Chondrocyte (in vitro differentiated cells): ENCODE measurements at regions not wholly inside any gene's neighbourhood (a gene's known extent, or its start where the extent isn't known, plus 50 kb on each side); places are given as distances from the start of the nearest gene placed in this dataset.
"Not testable (repeated sequence)": the region's sequence is repeated elsewhere in the genome, so short reads cannot be mapped to it uniquely, and the experiment has no call there.

Source experiments
- DNase-seq: peaks from one replicate; pipeline ENCODE4 v3.0.0; 2021; ENCODE audit warnings: mixed read lengths, low spot score
- H3K27ac Mint-ChIP-seq: one replicate; pipeline ENCODE4 v1.8.0; 2021; ENCODE audit warnings: mild to moderate bottlenecking, moderate library complexity, mixed read lengths; ENCODE audit not compliant: unreplicated experiment
- H3K27me3 Mint-ChIP-seq: 2 replicates; pipeline ENCODE4 v1.8.0; 2021; ENCODE audit warnings: low read depth, mixed read lengths
- H3K36me3 Mint-ChIP-seq: 2 replicates; pipeline ENCODE4 v1.8.0; 2021; ENCODE audit warnings: low read depth, mixed read lengths
- H3K4me1 Mint-ChIP-seq: 2 replicates; pipeline ENCODE4 v1.8.0; 2021; ENCODE audit warnings: low read depth, mild to moderate bottlenecking, mixed read lengths
- H3K4me3 Mint-ChIP-seq: one replicate; pipeline ENCODE4 v1.8.0; 2021; ENCODE audit warnings: mild to moderate bottlenecking, moderate library complexity, mixed read lengths; ENCODE audit not compliant: unreplicated experiment
- H3K9me3 Mint-ChIP-seq: 2 replicates; pipeline ENCODE4 v1.8.0; 2021; ENCODE audit warnings: low read depth, mixed read lengths
- TF ChIP-seq, protein P1 (sequence below): fragments of 200-600 bp; sonication (generic); IDR thresholded peaks from 2 replicates; pipeline ENCODE4 v1.5.0; 2021; ENCODE audit warnings: antibody characterized with exemption, mild to moderate bottlenecking, moderate library complexity

- no peaks in the 10 kb centered on the region for H3K36me3 Mint-ChIP-seq
- no peaks in the 10 kb centered on the region for H3K4me1 Mint-ChIP-seq
- H3K27ac Mint-ChIP-seq, result no peak overlapping the region
- H3K4me3 Mint-ChIP-seq, result no peak overlapping the region
- TF ChIP-seq, protein P1, sequence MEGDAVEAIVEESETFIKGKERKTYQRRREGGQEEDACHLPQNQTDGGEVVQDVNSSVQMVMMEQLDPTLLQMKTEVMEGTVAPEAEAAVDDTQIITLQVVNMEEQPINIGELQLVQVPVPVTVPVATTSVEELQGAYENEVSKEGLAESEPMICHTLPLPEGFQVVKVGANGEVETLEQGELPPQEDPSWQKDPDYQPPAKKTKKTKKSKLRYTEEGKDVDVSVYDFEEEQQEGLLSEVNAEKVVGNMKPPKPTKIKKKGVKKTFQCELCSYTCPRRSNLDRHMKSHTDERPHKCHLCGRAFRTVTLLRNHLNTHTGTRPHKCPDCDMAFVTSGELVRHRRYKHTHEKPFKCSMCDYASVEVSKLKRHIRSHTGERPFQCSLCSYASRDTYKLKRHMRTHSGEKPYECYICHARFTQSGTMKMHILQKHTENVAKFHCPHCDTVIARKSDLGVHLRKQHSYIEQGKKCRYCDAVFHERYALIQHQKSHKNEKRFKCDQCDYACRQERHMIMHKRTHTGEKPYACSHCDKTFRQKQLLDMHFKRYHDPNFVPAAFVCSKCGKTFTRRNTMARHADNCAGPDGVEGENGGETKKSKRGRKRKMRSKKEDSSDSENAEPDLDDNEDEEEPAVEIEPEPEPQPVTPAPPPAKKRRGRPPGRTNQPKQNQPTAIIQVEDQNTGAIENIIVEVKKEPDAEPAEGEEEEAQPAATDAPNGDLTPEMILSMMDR, result no peak
- no peak for DNase-seq
- no peaks in the 10 kb centered on the region for H3K27me3 Mint-ChIP-seq
- peaks cover 12% of the 10 kb centered on the region for H3K9me3 Mint-ChIP-seq
Measured at GRCh38 chr17:71102777-71103176, 933.4 kb downstream of the KCNJ2 start.

- DNase-seq, result no peak
- Mint-ChIP-seq H3K27ac (no peak overlapping the region), H3K4me3 (no peak overlapping the region), H3K27me3 (no peaks in the 10 kb centered on the region), H3K36me3 (no peaks in the 10 kb centered on the region), H3K4me1 (no peaks in the 10 kb centered on the region), H3K9me3 (peaks cover 12% of the 10 kb centered on the region)
- TF ChIP-seq, protein P1, result no peak
Measured at GRCh38 chr17:71104225-71104624, 934.9 kb downstream of the KCNJ2 start.

DNA sequence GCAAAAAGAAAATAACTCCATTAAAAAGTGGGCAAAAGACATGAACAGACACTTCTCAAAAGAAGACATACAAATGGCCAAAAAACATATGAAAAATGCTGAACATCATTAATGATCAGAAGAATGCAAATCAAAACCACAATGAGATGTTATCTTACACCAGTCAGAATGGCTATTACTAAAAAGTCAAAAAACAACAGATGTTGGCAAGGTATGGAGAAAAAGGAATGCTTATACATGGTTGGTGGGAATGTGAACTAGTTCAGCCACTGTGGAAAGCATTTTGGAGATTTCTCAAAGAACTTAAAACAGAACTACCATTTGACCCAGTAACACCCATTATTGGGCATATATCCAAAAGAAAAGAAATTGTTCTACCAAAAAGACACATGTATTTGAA lies 936.7 kb downstream of the KCNJ2 start:
- not testable (repeated sequence) for H3K4me3 Mint-ChIP-seq, H3K9me3 Mint-ChIP-seq, H3K27ac Mint-ChIP-seq, H3K36me3 Mint-ChIP-seq, DNase-seq, H3K27me3 Mint-ChIP-seq, H3K4me1 Mint-ChIP-seq

- Mint-ChIP-seq H3K36me3 (no peaks in the 10 kb centered on the region), H3K27me3 (no peaks in the 10 kb centered on the region), H3K4me3 (no peak overlapping the region), H3K27ac (no peak overlapping the region), H3K4me1 (peaks cover 7% of the 10 kb centered on the region), H3K9me3 (peaks cover 10% of the 10 kb centered on the region)
- TF ChIP-seq, protein P1, result no peak
- DNase-seq, result no peak
Measured at GRCh38 chr17:71107136-71107535, 937.8 kb downstream of the KCNJ2 start.

GRCh38 chr17:71109697-71110096 lies 940.4 kb downstream of the KCNJ2 start:
- peaks cover 10% of the 10 kb centered on the region for H3K9me3 Mint-ChIP-seq
- no peak overlapping the region for H3K4me3 Mint-ChIP-seq
- no peaks in the 10 kb centered on the region for H3K36me3 Mint-ChIP-seq
- DNase-seq, result no peak
- H3K4me1 Mint-ChIP-seq, result peaks cover 7% of the 10 kb centered on the region
- TF ChIP-seq, protein P1, result no peak
- H3K27ac Mint-ChIP-seq, result no peak overlapping the region
- no peaks in the 10 kb centered on the region for H3K27me3 Mint-ChIP-seq

- Mint-ChIP-seq H3K36me3 (no peaks in the 10 kb centered on the region), H3K9me3 (peaks cover 9% of the 10 kb centered on the region), H3K4me1 (peaks cover 7% of the 10 kb centered on the region), H3K27ac (no peak overlapping the region), H3K4me3 (no peak overlapping the region), H3K27me3 (no peaks in the 10 kb centered on the region)
- TF ChIP-seq, protein P1, result no peak
- DNase-seq, result no peak
Measured at GRCh38 chr17:71110326-71110725, 941.0 kb downstream of the KCNJ2 start.
